Stimulated activated CD4-positive, alpha-beta T cell treated with anti-CD3 and anti-CD28 coated beads, Interleukin-1b, Interleukin-23, amount 100 ng/mL, for 1 hour (primary cell): ENCODE measurements at regions not wholly inside any gene's neighbourhood (a gene's known extent, or its start where the extent isn't known, plus 50 kb on each side); places are given as distances from the start of the nearest gene placed in this dataset.

Experiments used
- DNase-seq, 2 donors: peaks; one replicate each; pipeline ENCODE4 v3.0.0-alpha.2; 2020; ENCODE audit warnings: low read depth in 2 of 2

- DNase-seq, result no peak
Observed at GRCh38 chr13:90532861-90533492, 814.5 kb upstream of the MIR17HG start.

GRCh38 chr13:90533866-90534265, 813.6 kb upstream of the MIR17HG start:
- DNase-seq, result no peak

- no peak for DNase-seq
Observed at GRCh38 chr13:90534617-90535370, 812.7 kb upstream of the MIR17HG start.

- DNase-seq, result no peak
Observed at GRCh38 chr13:90535421-90535820, 812.1 kb upstream of the MIR17HG start.

- DNase-seq, result no peak
Observed at GRCh38 chr13:90538063-90538462, 809.4 kb upstream of the MIR17HG start.

GRCh38 chr13:90541346-90541745, 806.1 kb upstream of the MIR17HG start:
- DNase-seq, result no peak

- DNase-seq, result no peak
Observed at GRCh38 chr13:90542959-90543505, 804.5 kb upstream of the MIR17HG start.

- no peak for DNase-seq
Observed at GRCh38 chr13:90545070-90545840, 802.2 kb upstream of the MIR17HG start.

- DNase-seq, result no peak
Observed at GRCh38 chr13:90547272-90547790, 800.2 kb upstream of the MIR17HG start.

GRCh38 chr13:90551253-90551652, 796.2 kb upstream of the MIR17HG start:
- no peak for DNase-seq

GRCh38 chr13:90552702-90553101, 794.8 kb upstream of the MIR17HG start:
- DNase-seq, result no peak

GRCh38 chr13:90553159-90553558, 794.3 kb upstream of the MIR17HG start:
- no peak for DNase-seq

GRCh38 chr13:90557626-90558025, 789.9 kb upstream of the MIR17HG start:
- no peak for DNase-seq

GRCh38 chr13:90562443-90562842, 785.0 kb upstream of the MIR17HG start:
- DNase-seq, result no peak

- no peak for DNase-seq
Observed at GRCh38 chr13:90564096-90564495, 783.4 kb upstream of the MIR17HG start.

- no peak for DNase-seq
Observed at GRCh38 chr13:90564566-90564965, 782.9 kb upstream of the MIR17HG start.

GRCh38 chr13:90565985-90566713, 781.3 kb upstream of the MIR17HG start:
- no peak for DNase-seq

- DNase-seq, result no peak
Observed at GRCh38 chr13:90568165-90568564, 779.3 kb upstream of the MIR17HG start.

GRCh38 chr13:90576067-90576466, 771.4 kb upstream of the MIR17HG start:
- DNase-seq, result no peak

GRCh38 chr13:90577726-90578125, 769.8 kb upstream of the MIR17HG start:
- no peak for DNase-seq

GRCh38 chr13:90585392-90585791, 762.1 kb upstream of the MIR17HG start:
- DNase-seq, result no peak
